Stimulated activated CD4-positive, alpha-beta T cell treated with anti-CD3 and anti-CD28 coated beads, Interleukin-1b, Interleukin-23, amount 100 ng/mL, for 48 hours (primary cell): ENCODE measurements at regions not wholly inside any gene's neighbourhood (a gene's known extent, or its start where the extent isn't known, plus 50 kb on each side); places are given as distances from the start of the nearest gene placed in this dataset.
"Not testable (repeated sequence)": the region's sequence is repeated elsewhere in the genome, so short reads cannot be mapped to it uniquely, and the experiment has no call there.

ENCODE experiments used
- DNase-seq: peaks from one replicate; pipeline ENCODE4 v3.0.0-alpha.2; 2020

DNA sequence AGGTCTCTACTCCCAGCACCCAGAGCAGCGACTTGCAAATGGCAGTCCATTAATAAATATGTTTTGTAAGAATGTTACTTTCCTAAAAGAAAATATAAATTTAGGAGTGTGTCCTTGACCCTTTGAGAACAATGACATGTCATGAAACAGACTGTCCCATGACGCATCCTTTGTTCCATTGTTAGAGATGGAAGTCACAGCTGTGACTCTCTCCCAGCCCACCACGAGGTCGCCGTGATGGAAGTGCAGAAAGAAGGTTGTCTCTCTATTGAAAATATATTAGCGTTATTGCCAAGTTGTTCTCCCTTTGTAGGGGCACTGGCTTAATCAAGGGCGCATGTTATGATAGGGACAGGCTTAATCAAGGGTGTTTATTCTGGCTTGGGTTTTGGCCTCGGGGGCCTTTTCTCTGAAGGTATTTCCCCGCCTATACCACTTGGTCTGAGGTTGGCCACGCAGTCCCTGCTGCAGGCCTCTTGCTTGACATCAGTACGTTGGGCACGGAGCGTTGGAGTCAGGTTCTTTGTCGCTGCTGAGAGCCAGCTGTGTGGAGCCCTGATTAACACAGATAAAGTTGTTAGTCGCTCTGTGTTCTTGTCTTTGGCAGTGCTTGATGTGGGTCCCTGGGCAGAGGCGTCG, 126.7 kb upstream of the ZNF536 start:
- DNase-seq = no peak

DNA sequence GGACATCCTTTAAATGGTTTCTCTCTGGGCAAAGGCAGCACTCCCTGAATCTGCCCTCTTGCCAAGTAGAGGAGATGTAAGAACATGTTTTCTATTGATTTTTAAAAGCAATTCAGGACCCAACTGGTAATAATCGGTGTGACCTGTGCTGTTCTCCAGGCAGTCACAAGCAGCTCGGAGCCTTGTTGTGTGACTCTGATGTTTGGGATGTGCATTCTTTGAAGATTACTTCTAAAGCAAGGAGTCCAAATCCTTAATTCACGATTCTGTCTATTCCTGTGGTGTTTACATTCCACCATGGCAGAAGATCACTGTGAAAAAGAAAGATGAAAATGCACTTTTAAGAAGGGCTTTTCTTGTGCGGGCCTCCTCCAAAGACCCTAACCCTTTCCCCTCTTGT, 122.3 kb upstream of the ZNF536 start:
- no peak for DNase-seq

DNA sequence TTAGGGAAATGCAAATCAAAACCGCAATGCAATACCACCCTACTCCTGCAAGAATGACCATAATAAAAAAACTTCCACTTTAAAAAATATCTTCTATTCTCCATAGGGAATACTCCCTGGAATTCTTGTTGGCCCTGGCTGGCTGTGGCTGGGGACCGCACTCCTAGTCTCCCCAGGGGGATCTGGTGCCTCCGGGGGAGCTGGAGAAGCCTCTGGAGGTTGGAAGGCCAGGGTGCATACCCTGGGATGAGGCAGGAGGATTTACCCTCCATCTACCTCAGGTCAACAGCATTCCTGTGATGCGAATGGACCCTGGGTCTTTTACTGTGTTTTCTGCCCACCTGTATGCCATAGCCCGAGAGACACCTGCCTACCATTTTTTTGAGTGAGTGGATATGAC, 120.0 kb upstream of the ZNF536 start:
- DNase-seq = no peak

DNA sequence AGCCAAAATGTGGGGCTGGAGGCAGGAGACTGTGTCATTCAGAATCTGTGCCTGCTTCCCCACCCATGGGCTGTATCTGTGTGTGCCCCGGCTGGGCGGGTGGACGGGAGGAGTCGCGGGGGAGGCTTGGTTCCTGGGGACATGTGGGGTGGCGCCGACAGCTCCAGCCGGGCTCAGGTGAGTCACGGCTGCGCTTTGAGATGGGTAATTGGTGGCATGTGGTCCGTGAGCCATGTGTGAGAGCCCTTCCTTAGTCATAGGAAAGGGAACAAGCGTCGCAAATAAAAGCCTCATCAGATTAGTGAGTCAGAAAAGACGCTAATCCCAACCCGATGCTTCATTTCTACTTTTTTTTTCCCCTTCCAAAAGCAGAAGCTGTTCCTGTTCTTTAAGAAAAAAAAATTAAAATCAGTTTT, 118.6 kb upstream of the ZNF536 start:
- no peak for DNase-seq

DNA sequence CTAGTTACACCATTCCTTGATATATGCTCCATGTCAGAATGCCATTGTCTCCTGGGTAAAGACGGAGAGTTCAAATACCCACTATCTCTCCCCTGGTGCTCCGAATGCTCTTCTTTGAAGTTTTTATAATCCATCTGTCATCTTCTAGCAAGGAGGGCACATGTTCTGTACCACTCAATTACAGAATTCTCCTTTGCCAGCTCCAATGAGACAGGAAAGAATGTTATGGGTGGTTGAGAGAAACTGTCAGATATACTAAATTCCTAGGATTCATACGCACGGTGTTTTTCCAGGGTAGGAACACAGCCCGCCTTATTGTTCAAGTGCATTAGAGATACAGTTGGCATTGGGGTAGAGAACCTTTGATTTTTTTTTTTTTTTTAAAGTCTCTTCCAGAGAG, 118.0 kb upstream of the ZNF536 start:
- DNase-seq = no peak

DNA sequence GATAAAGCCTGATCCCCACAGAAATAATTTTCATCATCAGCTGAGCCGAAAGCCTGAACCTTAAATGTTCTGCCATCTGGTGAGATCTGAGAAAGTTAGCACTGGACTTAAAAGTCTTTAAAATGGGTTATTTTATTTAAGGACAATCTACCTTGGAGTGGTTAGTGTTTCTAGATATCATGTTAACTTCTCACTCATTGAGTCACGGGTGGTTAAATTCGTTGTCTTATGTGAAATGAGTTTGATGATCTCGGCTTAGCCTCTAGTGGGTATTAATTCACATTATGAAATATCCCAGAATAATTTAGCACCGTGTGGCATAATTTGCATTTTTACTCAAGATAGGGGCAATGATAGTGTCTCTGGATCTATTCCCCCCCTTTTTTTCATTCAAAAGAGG, 117.4 kb upstream of the ZNF536 start:
- no peak for DNase-seq

DNA sequence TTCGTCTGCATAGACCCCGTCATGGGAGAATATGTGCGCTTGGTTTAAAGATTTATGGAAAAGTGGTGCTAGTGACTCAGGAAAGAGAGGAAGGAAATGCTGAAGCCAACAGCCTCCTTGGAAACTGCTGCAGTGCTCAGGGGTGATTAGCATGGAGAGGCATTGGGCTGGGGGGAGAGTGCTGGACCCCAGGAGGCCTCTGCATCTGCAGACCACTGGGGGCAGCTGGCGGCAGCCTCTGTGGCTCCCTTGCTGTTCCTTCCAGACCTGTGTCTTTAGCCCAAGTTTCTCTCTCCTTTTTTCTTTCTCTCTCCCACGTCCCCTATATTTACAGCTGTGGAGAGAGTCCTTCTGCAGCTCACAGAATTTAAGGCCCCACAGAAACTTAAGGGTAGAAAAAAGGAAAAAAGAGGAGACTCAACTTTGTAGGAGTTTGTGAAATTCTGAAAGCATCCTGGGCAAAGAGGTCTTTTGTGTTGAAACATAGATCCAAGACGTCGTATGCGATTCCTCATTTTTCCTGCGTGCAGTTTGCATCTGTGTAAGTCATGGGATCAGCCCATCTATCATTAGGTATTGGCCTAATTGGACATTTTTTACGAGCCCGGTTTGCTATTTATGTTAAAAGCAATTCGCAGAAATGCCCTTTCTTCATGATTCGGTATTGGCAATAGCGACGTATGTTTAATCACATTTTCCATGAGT, 116.2 kb upstream of the ZNF536 start:
- DNase-seq = no peak

DNA sequence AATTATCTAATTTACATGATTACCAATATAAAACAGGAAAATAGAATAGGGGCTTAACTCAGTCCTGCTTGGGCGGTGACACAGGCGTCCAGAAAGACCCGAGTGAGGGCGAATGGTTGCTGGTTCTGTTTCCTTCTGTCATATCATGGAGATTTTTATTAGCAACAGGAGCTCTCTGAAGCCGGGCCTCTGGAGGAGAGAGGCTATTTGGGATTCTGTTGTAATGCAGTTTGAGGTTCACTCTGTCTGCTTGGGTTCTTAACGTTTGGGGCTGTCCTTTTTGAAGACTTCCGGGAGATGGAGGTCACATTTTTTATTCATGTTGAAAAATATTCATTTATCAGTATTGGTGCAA, 115.7 kb upstream of the ZNF536 start:
- no peak for DNase-seq

DNA sequence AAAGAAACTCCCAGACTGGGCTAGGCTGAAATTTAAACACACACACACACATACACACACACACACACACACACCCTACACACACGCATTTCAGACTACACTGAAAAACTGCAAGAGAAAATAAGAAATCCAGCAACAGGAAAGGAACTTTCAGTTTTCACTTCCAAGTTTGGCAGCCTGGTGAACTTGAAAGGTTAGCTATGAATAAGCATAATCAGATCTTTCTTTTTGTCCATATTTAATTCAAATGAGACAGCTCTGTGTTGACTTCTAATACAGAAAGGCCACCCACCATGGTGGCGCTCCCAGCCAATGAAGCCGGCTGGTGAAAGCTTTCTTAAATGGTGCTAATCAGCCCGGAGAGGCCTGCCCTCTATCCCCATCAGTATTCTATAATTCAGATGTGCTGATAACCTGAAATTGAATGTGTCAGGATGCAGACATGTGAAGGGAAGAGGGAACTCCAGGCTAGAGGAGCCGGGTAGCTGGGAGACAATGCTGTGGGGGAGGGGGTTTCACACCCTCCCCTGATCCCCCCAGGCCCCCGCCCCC, 108.3 kb upstream of the ZNF536 start:
- no peak for DNase-seq

DNA sequence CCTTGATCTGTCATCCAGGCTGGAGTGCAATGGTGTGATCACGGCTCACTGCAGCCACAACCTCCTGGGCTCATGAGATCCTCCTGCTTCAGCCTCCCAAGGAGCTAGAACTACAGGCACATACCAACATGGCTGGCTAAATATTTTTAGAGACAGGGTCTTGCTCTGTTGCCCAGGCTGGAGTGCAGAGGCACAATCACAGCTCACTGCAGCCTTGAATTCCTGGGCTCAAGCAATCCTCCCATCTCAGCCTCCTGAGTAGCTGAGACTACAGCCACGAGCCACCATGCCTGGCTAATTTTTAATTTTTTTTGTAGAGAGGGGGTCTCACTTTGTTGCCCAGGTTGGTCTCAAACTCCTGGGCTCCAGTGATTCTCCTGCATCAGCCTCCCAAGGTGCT, 106.3 kb upstream of the ZNF536 start:
- not testable (repeated sequence) for DNase-seq

DNA sequence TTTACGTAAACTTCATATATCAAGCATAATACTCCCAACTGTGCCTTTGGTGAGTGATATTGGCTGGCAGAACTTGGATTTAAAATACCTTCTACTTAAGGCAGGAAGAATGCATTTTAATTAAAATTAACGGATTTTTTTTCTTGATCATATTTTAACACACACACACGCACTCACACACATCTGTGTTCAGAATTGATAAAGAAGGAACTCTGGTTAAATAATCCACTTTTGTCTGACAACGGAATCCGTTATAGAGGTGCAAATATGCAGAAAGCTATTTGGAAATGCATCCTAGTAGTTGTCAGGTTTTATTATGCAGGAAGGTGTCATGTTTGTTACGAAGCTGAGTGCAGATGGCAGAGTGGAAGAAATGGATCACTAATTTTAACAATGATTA, 105.5 kb upstream of the ZNF536 start:
- DNase-seq = no peak

DNA sequence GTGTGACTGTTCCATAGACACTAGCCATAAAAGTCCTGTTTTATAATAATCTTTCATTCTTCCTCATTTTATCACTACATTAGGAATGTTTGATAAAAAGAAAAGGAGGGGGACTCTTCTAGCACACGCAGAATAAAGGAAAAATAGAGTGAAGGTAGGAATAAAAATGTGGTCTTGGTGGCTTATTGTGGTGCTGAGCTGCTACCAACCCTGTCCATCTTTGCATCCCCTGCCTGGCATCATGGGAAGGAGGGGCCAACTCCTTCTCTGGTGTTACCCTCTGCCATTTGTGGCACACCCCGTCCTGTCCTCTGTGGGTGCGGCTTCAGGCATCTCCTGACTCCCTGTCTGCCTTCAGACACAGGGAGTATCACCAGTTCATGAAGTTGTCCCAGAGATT, 104.9 kb upstream of the ZNF536 start:
- DNase-seq = no peak

DNA sequence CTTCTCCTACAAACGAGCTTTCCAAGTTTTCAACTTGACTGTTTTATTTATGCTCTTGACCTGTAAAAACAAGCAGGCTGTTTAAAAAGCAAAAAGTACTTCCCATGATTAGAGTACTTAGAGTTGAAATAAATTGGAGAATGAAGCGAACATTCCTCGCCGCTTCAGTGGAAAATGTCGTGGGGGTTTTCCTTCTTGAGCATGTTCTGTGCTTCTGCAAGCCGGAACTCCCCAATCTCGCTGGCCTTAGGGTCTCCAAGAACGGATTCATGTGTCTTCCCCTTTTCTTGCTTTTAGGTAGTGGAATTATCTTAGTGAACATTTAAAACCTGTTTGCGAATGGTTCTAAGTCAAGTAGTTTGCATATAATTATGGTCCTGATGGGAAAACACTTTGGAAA, 103.6 kb upstream of the ZNF536 start:
- DNase-seq = no peak

DNA sequence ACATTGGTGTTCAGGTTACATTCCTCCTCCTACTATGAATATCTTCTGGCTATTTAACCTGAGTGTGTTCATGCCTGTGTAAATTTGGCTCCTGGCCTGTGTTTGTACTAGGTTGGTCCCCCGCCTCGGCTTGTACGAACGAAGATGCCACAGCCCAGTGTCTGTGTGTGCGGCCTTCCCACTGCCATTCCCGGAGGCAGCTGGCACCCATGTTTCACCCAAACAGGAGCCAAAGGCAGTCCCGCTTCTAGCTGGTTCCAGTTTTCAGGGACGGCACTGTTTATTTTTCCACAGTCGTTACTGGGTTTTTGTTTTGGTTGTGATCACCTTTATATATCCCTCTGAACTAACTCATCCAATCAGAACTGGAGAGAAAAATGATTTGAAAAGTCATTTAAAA, 102.5 kb upstream of the ZNF536 start:
- no peak for DNase-seq

DNA sequence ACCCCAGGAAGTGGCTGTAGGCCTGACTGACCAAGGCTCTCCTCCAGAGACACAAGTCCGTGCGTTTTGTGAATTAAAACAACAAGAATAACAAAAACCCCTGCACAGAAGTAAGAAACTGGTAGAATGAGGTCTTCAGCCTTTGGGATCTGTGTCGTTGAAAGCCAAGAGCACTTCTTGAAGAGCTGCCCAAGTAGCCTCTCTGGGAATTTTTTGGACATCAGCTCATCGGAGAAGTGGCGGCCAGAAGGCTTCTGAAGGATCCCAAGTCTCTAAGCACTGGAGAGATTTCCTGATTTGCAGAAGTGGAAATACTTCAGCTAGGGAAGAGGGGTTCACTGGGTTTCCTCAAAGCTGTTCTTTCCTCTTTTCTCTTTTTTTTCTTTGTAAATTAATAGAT, 100.4 kb upstream of the ZNF536 start:
- no peak for DNase-seq

DNA sequence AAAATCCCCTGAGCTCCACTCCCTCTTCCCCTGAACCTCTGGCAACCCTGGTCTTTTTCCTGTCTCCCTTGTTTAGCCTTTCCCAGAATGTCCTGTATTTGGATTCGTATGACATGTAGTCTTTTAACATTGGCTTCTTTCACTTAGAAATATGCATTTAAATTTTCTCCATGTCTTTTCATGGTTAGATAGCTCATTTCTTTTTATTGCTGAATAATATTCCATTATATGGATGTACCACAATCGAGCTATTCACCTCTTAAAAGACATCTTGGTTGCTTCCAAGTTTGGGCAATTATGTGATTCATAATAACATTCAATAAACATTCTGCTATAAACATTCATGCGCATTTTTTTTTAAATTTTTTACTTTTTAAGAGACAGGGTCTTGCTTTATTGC, 99.6 kb upstream of the ZNF536 start:
- no peak for DNase-seq

DNA sequence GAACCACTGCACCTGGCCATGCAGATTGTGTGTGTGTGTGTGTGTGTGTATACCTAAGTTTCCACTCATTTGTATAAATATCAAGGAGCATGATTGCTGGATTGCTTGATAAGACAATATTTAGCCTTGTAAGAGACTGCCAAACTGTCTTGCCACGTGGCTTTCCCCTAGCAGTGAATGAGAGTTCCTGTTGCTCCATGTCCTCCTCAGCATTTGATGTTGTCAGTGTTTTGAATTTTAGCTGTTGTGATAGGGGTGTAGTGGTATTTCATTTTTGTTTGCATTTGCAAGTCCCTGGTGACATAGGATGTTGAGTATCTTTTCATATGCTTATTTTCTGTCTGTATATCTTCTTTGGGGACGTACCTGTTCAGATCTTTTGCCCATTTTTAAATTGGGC, 99.0 kb upstream of the ZNF536 start:
- DNase-seq = no peak

DNA sequence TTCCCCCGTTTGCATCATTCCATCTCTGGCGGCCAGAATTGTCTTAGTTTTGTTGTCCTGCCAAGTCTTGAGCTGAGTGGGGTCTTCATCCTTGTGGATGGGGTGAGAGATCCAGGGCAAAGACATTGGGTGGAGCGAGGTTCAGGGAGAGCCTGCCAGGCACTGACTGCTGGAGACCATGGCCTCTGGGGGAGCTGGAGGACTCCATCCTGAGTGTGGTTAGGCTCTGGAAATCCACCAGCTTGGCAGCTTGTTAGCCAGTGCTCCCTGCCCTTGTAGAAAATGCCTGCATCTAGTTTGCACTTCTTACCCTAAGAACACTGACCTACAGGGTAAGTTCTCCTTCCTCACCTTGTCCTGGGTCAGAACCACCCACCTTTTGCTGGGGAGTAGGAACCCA, 97.2 kb upstream of the ZNF536 start:
- no peak for DNase-seq

DNA sequence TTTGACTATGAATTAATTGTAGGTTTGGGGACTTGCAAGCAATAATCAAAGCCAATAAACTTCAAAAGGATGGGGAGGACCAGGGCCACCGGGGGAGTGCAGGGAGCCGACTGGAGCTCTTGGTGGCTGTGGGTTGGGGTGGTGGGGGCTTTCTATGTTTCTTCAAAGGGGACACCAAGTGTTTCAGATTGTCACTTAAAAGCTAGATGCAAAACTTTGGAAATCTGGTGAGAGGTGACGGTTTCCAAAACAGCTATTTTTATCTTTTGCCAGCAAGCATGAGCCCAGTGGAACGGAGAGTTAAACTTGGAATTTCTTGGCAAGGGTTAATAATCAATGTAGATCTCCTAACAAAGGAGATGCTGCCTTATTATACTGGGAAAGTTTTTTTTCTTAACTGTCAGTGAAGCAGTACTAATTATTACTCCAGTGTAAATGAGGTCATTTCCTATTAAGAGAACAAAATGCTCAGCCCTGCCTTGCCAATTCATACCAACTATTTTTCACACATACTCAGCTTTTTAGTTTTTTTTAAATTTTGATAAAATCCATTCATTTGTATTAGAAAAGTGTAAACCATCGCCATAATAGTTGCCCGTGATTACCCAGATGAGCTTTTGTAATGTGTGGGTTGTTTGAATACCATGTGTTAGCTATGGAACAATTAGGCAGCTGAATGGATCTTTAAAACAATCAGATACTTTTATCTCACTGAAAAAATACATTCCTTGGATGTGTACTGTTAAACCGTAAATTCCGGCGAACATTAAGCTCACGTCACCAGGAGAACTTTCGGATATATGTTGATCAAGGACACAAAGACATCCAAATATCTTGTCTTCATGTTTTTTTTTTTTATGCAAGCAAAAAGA, 95.9 kb upstream of the ZNF536 start:
- DNase-seq = no peak

DNA sequence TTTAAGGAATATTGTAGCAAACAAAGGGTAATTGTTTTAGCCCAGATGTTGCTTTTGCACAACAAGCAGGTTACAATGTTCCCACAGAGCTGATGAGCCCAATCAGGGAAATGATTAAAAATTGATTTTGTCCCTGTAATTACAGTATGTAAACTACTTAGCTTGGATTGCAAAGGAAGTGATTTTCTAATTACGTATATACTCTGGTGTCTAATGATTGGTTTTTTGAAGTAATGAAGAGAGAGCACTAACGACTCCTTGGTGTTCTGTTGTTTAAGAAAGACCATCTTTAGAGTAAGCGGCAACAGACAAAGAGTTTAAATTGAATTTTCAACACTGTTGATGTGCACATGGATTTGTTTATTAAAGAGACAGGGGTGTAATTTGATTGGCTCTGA, 95.3 kb upstream of the ZNF536 start:
- DNase-seq = no peak

DNA sequence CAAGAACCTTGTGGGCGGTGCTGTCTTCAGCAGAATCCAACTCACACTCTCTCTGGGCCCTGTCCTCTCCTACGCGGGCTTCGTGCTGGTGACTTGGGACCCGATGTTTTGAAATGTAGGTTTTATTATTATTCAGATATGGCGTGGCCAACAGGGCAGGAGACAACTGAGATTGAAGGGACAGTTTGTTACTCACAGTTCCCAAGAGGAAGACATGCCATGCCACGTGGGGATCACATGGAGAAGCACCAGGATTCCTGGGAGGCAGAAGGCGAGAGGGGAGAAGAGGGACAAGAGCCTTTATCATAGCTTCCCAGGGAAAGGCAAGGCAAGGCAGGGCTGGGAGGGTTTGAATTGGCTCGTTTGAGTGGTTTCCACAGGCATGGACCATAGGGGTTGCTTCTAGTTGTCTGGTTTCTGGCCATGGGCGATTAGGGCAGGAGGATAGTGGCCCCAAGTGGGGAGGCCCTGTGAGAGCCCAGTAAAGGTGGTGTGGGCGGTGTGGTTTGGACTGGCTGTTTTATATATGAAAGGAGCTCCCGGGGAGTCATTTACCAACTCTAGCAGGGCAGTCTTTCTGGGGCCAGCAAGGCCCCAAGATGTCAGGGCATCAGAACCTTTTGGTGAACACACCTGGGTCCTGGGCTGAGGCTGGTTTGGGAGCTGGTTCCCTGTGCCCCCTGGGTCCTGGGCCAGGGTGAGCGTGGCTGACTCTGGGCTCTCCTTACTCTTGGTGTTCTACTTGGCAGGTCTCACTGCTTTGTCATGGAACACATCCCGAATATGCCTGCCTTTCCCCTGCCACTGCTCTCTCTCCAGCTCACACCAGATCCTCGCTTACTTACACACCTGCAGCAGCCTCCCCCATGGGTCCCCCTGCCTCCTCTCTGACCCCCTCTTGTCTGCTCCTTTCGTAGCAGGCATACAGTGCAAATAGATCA, 94.0 kb upstream of the ZNF536 start:
- no peak for DNase-seq

DNA sequence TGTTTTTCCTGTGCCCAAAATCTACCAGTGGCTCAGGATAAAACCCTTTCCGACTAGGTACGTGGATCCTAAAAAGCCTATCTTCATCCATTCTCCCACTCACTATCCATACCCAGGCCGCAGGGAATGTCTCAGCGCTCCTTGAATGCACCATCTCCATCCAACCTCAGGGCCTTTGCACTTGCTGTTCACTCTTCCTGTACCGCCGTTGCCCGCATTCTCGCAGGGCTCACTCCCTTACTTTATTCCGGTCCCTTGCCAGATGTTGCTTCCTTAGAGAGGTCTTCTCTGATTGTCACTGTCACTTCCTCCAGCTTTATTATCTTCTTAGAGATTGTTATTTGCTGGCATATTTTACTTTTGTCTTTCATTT, 93.3 kb upstream of the ZNF536 start:
- no peak for DNase-seq

DNA sequence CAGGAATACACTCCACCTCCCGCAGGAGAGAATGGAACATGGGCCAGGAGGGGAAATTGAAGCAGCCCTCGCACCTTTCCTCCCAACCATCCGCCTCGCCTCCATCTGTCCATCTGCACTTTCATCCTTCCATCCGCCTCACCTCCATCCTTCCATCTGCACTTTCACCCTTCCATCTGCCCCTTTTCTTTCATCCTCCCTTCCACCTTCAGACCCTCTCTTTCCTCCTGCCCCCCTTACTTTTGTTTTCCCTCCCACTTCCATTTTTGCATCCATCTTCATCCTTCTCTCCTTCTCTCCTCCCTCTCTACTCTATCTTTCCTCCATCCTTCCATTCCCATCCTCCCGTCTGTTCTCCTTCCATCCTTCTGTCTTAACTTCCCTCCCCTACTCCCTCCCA, 92.2 kb upstream of the ZNF536 start:
- DNase-seq = no peak
